SW 1271 (cell line): ENCODE measurements at regions not wholly inside any gene's neighbourhood (a gene's known extent, or its start where the extent isn't known, plus 50 kb on each side); places are given as distances from the start of the nearest gene placed in this dataset.

Experiments used
- DNase-seq, 2 experiments: peaks; one replicate each; lab custom pipeline; 2025; lab: John Stamatoyannopoulos, UW

DNA sequence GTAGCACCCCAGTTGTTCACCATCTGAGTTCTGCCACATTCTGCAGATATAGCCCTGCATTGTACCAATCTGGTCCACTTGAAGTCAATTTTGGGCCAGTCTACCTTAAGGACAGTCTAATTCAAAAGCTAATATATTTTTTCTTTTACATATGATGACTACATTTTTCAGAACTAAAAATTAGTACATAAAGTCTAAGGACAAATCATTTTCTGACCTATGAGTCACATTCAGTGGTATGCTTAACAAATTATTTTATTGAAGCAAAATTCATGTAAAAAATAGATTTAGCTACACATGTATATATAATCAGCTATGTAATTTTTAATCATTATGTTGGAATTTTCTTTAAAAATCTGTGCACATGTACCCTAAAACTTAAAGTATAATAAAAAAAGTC, 52.1 kb upstream of the IL12A start:
- DNase-seq = no peak

GRCh38 chr3:159937561-159938166, 51.0 kb upstream of the IL12A start:
- DNase-seq = no peak

- DNase-seq = no peak
These were observed 49.9 kb upstream of the IL12A start for GRCh38 chr3:159938714-159939113.
